RWPE2 (cell line): ENCODE measurements at regions not wholly inside any gene's neighbourhood (a gene's known extent, or its start where the extent isn't known, plus 50 kb on each side); places are given as distances from the start of the nearest gene placed in this dataset.

Experiments
- ATAC-seq: fragments of 200-7000 bp; cut with Tn5 transposase; 3 replicates; pipeline ENCODE4 v1.9.1; 2021; ENCODE audit warnings: low read depth
- DNase-seq: peaks from one replicate; pipeline ENCODE4 v3.0.0-alpha.2; 2020; ENCODE audit warnings: low spot score
- H3K27ac ChIP-seq: fragments of 450-650 bp; 2 replicates; pipeline ENCODE4 v1.5.1; 2017; ENCODE audit warnings: mild to moderate bottlenecking; ENCODE audit not compliant: poor library complexity, severe bottlenecking
- H3K27me3 ChIP-seq: fragments of 250-450 bp; sonication (Bioruptor Pico); 2 replicates; pipeline ENCODE4 v1.5.1; 2021; ENCODE audit warnings: mild to moderate bottlenecking, moderate library complexity; ENCODE audit not compliant: insufficient read depth, poor library complexity, severe bottlenecking
- H3K36me3 ChIP-seq: fragments of 250-450 bp; sonication (Bioruptor Pico); 2 replicates; pipeline ENCODE4 v1.5.1; 2020; ENCODE audit warnings: low read depth, mild to moderate bottlenecking, moderate library complexity
- H3K4me1 ChIP-seq: fragments of 250-450 bp; sonication (Bioruptor Pico); 2 replicates; pipeline ENCODE4 v1.5.1; 2021; ENCODE audit warnings: mild to moderate bottlenecking, moderate library complexity; ENCODE audit not compliant: insufficient read depth, poor library complexity, severe bottlenecking
- H3K4me3 ChIP-seq: fragments of 250-450 bp; sonication (Bioruptor Pico); 2 replicates; pipeline ENCODE4 v1.5.1; 2021; ENCODE audit warnings: mild to moderate bottlenecking, moderate library complexity; ENCODE audit not compliant: severe bottlenecking
- H3K9me3 ChIP-seq: fragments of 250-450 bp; sonication (Bioruptor Pico); 2 replicates; pipeline ENCODE4 v1.5.1; 2021; ENCODE audit warnings: mild to moderate bottlenecking, moderate library complexity; ENCODE audit not compliant: severe bottlenecking
- TF ChIP-seq, protein P1 (sequence below): fragments of 450-650 bp; IDR thresholded peaks from one replicate; pipeline ENCODE4 v1.5.1; 2017; ENCODE audit warnings: mild to moderate bottlenecking, moderate library complexity; ENCODE audit not compliant: poor library complexity, severe bottlenecking

DNA sequence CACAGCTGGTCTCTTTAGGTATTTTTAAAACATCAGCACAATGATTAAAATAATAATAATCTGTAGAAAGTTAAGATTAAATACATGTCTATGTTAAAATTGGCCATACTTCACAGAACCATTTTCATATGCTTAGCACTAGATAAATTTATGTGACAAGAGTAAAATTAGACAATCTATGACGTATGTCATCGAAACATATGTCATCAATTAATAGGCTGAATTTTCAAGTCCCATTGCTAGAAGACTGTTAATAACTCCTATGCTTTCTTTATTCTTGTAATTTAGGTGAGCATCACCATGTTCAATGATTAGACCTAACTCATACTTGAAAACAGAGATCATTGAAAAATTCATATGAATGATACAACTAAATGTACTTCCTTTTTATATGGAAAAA, 593.3 kb upstream of the KCNMB2 start:
- Histone ChIP-seq H3K4me3 (no peak overlapping the region), H3K27me3 (no peaks in the 10 kb centered on the region), H3K27ac (no peak overlapping the region), H3K36me3 (no peaks in the 10 kb centered on the region), H3K9me3 (no peaks in the 10 kb centered on the region), H3K4me1 (no peaks in the 10 kb centered on the region)
- ATAC-seq (no peak), DNase-seq (no peak)
- TF ChIP-seq, protein P1, sequence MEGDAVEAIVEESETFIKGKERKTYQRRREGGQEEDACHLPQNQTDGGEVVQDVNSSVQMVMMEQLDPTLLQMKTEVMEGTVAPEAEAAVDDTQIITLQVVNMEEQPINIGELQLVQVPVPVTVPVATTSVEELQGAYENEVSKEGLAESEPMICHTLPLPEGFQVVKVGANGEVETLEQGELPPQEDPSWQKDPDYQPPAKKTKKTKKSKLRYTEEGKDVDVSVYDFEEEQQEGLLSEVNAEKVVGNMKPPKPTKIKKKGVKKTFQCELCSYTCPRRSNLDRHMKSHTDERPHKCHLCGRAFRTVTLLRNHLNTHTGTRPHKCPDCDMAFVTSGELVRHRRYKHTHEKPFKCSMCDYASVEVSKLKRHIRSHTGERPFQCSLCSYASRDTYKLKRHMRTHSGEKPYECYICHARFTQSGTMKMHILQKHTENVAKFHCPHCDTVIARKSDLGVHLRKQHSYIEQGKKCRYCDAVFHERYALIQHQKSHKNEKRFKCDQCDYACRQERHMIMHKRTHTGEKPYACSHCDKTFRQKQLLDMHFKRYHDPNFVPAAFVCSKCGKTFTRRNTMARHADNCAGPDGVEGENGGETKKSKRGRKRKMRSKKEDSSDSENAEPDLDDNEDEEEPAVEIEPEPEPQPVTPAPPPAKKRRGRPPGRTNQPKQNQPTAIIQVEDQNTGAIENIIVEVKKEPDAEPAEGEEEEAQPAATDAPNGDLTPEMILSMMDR: no peak

DNA sequence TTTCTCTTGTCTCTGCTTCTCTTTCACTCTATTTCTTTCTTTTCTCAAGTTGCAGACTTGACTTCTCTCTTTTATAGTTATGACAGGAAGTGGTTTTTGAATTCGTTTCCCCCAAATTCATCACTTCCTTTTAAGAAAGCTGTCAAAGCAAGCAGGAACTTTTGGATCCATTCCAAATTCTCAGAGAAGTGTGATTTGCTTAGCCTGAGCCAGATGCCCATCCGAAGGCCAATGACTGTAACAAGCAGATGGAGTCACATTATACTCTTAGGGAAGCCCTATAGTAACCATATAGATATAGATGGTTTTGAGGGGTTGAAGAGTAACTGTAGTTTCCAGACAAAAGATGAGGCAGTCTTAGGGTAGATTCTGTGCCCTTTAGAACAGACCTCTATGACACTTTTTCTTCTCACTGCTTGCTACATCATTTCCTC, 592.0 kb upstream of the KCNMB2 start:
- no peak overlapping the region for H3K4me3 ChIP-seq
- no peak overlapping the region for H3K27ac ChIP-seq
- H3K4me1 ChIP-seq: no peaks in the 10 kb centered on the region
- ATAC-seq: no peak
- no peaks in the 10 kb centered on the region for H3K36me3 ChIP-seq
- H3K9me3 ChIP-seq: no peaks in the 10 kb centered on the region
- TF ChIP-seq, protein P1: no peak
- DNase-seq: no peak
- H3K27me3 ChIP-seq: no peaks in the 10 kb centered on the region

DNA sequence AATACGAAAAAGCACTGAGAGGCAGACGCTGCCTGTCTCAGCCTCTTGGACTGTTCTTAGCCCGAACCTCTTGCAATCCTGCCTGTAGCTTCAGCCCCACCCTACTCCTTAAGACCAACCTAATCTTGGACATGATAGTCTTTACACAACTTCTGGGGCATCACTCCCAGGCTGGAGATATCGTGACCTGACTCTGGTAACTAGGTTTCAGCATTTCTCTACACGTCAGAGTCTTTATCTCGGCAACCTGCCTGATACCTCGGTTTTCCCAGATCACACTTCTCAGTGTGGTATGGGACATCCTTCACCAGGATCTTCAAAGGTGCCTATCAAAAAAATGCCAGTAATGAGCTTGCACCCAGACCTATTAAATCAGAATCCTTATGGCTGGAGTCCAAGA, 590.2 kb upstream of the KCNMB2 start:
- DNase-seq (no peak), ATAC-seq (no peak)
- TF ChIP-seq, protein P1: no peak
- H3K4me1 ChIP-seq: no peaks in the 10 kb centered on the region
- no peaks in the 10 kb centered on the region for H3K27me3 ChIP-seq
- no peak overlapping the region for H3K27ac ChIP-seq
- no peaks in the 10 kb centered on the region for H3K9me3 ChIP-seq
- no peak overlapping the region for H3K4me3 ChIP-seq
- no peaks in the 10 kb centered on the region for H3K36me3 ChIP-seq

DNA sequence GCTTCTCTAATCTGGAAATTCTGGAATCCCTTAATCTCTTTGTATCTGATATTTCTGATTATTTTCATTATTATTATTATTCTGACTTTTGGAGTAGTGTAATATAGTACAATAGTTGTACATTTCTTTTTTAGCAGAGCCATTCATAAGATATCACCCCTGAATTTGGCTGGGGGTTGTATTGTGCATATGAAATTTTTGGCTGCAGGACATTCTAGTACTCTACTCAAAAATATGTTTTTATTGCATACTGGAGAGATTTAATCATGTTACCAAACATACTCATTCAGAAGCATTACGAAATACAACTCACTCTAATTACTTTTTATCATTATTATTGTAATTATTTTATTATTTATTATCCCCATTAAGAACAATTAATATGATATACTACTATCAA, 589.7 kb upstream of the KCNMB2 start:
- H3K27me3 ChIP-seq: no peaks in the 10 kb centered on the region
- no peaks in the 10 kb centered on the region for H3K9me3 ChIP-seq
- no peak overlapping the region for H3K4me3 ChIP-seq
- H3K4me1 ChIP-seq: no peaks in the 10 kb centered on the region
- H3K27ac ChIP-seq: no peak overlapping the region
- H3K36me3 ChIP-seq: no peaks in the 10 kb centered on the region
- DNase-seq: no peak
- TF ChIP-seq, protein P1: no peak
- ATAC-seq: no peak

DNA sequence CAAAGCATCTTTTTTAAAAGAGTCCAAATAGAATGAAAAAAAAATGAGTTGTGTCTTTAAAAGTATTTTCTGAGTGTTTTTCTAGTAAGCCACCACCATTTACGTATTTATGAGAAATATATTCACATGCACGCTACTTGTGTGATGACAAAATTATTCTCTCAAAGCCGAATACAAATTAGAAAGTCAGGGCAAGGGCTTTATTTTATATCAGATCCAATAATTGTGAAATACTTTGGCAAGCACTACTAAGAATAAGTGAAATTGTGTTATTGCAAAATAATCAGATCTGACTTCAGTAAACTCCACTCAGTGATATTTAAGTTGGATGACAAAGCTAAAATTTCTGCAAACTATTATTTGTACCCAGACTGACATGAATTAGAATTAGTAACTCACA, 589.3 kb upstream of the KCNMB2 start:
- TF ChIP-seq, protein P1: no peak
- DNase-seq (no peak), ATAC-seq (no peak)
- Histone ChIP-seq H3K4me1 (no peaks in the 10 kb centered on the region), H3K9me3 (no peaks in the 10 kb centered on the region), H3K27me3 (no peaks in the 10 kb centered on the region), H3K36me3 (no peaks in the 10 kb centered on the region), H3K4me3 (no peak overlapping the region), H3K27ac (no peak overlapping the region)
